ENCODE measurements at regions not wholly inside any gene's neighbourhood (a gene's known extent, or its start where the extent isn't known, plus 50 kb on each side); places are given as distances from the start of the nearest gene placed in this dataset.
A peak's percentile ranks its signal among the peaks of the same experiment; 100 is the strongest.

DNA sequence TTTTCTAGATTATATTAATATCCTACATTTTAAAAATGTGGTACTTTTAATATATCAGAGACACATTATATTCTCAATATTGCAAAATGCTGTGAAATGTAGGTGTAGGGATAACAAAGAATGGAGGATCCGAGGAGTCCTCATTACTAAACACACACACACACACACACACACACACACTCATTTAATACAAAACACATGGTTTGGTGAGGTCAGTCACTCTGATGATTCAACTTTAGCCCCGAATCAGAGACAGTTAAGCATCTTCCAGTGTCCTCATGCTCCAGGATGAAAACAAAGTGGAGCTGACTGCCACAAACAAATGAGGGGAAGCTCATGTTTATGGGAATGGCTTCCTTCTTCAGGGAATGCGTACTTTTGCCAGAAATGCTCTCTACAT is 147.5 kb downstream of the CYSLTR2 start:
- peaks cover 9 to 20% (median 17%) of the 10 kb centered on the region in 7 donors for H3K4me1 Mint-ChIP-seq

DNA sequence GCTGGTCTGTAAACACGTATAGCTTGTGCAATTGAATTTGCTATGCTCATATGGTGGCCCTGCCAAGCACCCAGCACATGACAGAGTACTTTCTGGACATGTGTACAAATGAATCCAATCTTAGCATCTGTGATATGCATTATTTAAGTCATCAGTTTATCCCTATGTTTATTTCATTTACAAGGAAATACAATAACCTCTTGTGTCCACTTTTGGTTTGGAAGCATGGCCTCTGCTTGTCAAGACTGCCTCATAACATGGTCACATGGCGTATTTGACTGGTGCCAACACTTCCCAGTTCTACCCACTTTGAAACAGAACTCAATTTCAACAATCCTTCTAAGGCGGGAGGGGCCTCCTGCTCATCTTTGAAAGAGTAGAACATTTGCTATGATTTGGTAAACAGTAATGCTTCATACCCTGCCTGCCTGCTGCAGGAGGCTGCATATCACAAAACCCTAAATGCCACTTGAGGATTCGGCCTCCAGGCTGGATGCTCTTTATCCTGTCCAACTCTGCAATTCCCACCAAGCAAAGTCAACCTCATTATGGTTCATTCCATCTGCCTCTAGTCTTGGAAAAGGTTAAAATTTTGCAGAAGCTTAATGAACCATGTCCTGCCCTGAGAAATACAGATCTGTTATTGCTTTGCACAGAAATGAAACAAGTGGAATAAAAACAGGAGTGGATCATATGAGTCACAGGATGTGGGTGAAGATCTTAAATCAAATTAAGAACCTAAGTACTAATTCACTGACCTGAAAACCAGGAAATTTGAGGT is 151.3 kb downstream of the CYSLTR2 start:
- ATAC-seq = no peak
- intact Hi-C loops (cut with micrococcal nuclease) = loop anchor here (2.0 to 5.0 kb wide), 2 partner anchors 170 to 172 kb away; partner anchors contain the start of gene FNDC3A (in 2 of the 2)
- peak overlapping the region in 8 of 9 donors; percentile 0 to 84 (median 58) for H3K27ac Mint-ChIP-seq
- H3K27ac ChIP-seq (ENCODE audit: low read depth, low read length) = peak overlapping the region; percentile 9
- H3K4me1 ChIP-seq (ENCODE audit: control insufficient read depth in 2 of 2, insufficient read depth in 2 of 2, low read length in 2 of 2) = peaks cover 8 to 20% of the 10 kb centered on the region in 2 donors
- H3K9me3 ChIP-seq (ENCODE audit: control insufficient read depth in 2 of 3, low read length in 3 of 3) = no peaks in the 10 kb centered on the region
- ChIA-PET POLR2A (no interaction called here), CTCF (interaction anchor here (1.5 kb wide), 1 partner anchor 35 kb away, joined by 3 read pairs; no protein-coding TSS in a partner anchor)
- peak overlapping the region in 8 of 10 donors; percentile 2 to 54 (median 10) for H3K4me3 Mint-ChIP-seq
- H3K36me3 Mint-ChIP-seq = peaks cover 0 to 17% (median 0%) of the 10 kb centered on the region in 5 donors
- no peak overlapping the region for H3K4me3 ChIP-seq (ENCODE audit: low read length)
- H3K27me3 ChIP-seq (ENCODE audit: control insufficient read depth in 2 of 2, insufficient read depth in 2 of 2, low read length in 2 of 2) = no peaks in the 10 kb centered on the region
- peaks cover 15 to 32% (median 23%) of the 10 kb centered on the region in 7 donors for H3K4me1 Mint-ChIP-seq
- H3K27me3 Mint-ChIP-seq = peaks cover 0 to 2% (median 0%) of the 10 kb centered on the region in 5 donors
- peaks cover 0 to 16% (median 0%) of the 10 kb centered on the region in 11 donors for H3K9me3 Mint-ChIP-seq
- no peaks in the 10 kb centered on the region for H3K36me3 ChIP-seq (ENCODE audit: control insufficient read depth in 2 of 3, insufficient read depth in 3 of 3, low read length in 3 of 3)
- peak in 1 of 9 donors; percentile 10 for DNase-seq

More for the DNA sequence above, 147.5 kb downstream of the CYSLTR2 start:
- Mint-ChIP-seq H3K36me3 (peaks cover 0 to 8% (median 0%) of the 10 kb centered on the region in 5 donors), H3K27me3 (peaks cover 0 to 4% (median 0%) of the 10 kb centered on the region in 5 donors), H3K27ac (no peak overlapping the region), H3K4me3 (no peak overlapping the region), H3K9me3 (peaks cover 0 to 7% (median 0%) of the 10 kb centered on the region in 11 donors)
- CTCF ChIA-PET = no interaction called here
- ATAC-seq (no peak), DNase-seq (no peak)
- Histone ChIP-seq H3K4me3 (ENCODE audit: low read length) (no peak overlapping the region), H3K36me3 (ENCODE audit: control insufficient read depth in 2 of 3, insufficient read depth in 3 of 3, low read length in 3 of 3) (no peaks in the 10 kb centered on the region), H3K9me3 (ENCODE audit: control insufficient read depth in 2 of 3, low read length in 3 of 3) (no peaks in the 10 kb centered on the region), H3K4me1 (ENCODE audit: control insufficient read depth in 2 of 2, insufficient read depth in 2 of 2, low read length in 2 of 2) (peaks cover 8 to 19% of the 10 kb centered on the region in 2 donors), H3K27me3 (ENCODE audit: control insufficient read depth in 2 of 2, insufficient read depth in 2 of 2, low read length in 2 of 2) (no peaks in the 10 kb centered on the region), H3K27ac (ENCODE audit: low read depth, low read length) (no peak overlapping the region)
- intact Hi-C loops (cut with micrococcal nuclease) = no loop called here
- POLR2A ChIA-PET = no interaction called here

DNA sequence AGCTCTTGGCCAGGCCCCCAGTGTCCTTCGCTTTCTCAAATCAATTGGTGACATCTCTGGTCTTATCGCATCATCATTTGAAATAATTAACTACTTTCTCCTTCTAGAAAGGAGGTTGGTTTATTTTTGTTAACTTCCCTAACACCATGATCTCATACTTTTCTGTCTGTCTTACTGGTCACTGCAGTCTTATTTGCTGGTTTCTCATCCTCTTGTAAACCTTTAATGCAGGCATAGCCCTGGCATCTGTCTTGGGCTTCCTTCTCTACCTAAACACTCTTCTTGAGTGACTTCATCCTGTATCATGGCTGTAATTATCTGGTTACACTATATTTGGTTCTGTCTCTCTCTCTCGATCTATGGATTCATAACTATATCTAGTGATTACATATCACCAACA is 152.8 kb downstream of the CYSLTR2 start:
- ChIA-PET POLR2A (no interaction called here), CTCF (no interaction called here)
- Mint-ChIP-seq H3K4me1 (peaks cover 15 to 32% (median 23%) of the 10 kb centered on the region in 7 donors), H3K27ac (peak overlapping the region in 5 of 9 donors; percentile 8 to 84 (median 62)), H3K9me3 (peaks cover 0 to 18% (median 0%) of the 10 kb centered on the region in 11 donors), H3K36me3 (peaks cover 0 to 17% (median 0%) of the 10 kb centered on the region in 5 donors), H3K27me3 (peaks cover 0 to 3% (median 0%) of the 10 kb centered on the region in 5 donors), H3K4me3 (no peak overlapping the region)
- no peaks in the 10 kb centered on the region for H3K36me3 ChIP-seq (ENCODE audit: control insufficient read depth in 2 of 3, insufficient read depth in 3 of 3, low read length in 3 of 3)
- H3K27me3 ChIP-seq (ENCODE audit: control insufficient read depth in 2 of 2, insufficient read depth in 2 of 2, low read length in 2 of 2) = no peaks in the 10 kb centered on the region
- H3K4me1 ChIP-seq (ENCODE audit: control insufficient read depth in 2 of 2, insufficient read depth in 2 of 2, low read length in 2 of 2) = peaks cover 8 to 20% of the 10 kb centered on the region in 2 donors
- intact Hi-C loops (cut with micrococcal nuclease) = loop anchor here in 1 of 2 donors (5.0 kb wide), 1 partner anchor 171 kb away; the partner anchor contains the start of gene FNDC3A
- no peaks in the 10 kb centered on the region for H3K9me3 ChIP-seq (ENCODE audit: control insufficient read depth in 2 of 3, low read length in 3 of 3)
- H3K27ac ChIP-seq (ENCODE audit: low read depth, low read length) = no peak overlapping the region
- H3K4me3 ChIP-seq (ENCODE audit: low read length) = no peak overlapping the region
- ATAC-seq (no peak), DNase-seq (no peak)

DNA sequence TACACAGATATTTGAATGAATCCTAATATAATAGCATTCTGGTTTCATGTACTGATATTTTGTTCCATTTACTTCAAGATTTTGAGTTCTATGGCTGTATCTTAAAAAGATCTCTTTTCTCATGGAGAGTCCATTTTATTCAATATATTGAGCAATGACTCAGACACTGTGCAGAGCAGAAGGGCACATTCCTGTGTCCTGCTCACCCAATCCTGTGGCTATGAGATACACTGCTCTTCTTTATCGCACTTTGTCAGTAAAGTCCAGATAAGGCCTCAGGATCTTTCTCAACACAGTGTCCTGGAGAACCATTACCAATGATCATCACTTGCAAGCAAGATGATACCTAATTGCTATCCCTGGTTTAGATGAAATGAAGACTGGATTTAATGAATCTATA is 155.0 kb downstream of the CYSLTR2 start:
- Histone ChIP-seq H3K4me1 (ENCODE audit: control insufficient read depth in 2 of 2, insufficient read depth in 2 of 2, low read length in 2 of 2) (peaks cover 8 to 20% of the 10 kb centered on the region in 2 donors), H3K27me3 (ENCODE audit: control insufficient read depth in 2 of 2, insufficient read depth in 2 of 2, low read length in 2 of 2) (no peaks in the 10 kb centered on the region), H3K9me3 (ENCODE audit: control insufficient read depth in 2 of 3, low read length in 3 of 3) (no peaks in the 10 kb centered on the region), H3K4me3 (ENCODE audit: low read length) (no peak overlapping the region), H3K27ac (ENCODE audit: low read depth, low read length) (no peak overlapping the region), H3K36me3 (ENCODE audit: control insufficient read depth in 2 of 3, insufficient read depth in 3 of 3, low read length in 3 of 3) (no peaks in the 10 kb centered on the region)
- H3K4me3 Mint-ChIP-seq = no peak overlapping the region
- peaks cover 15 to 32% (median 23%) of the 10 kb centered on the region in 7 donors for H3K4me1 Mint-ChIP-seq
- H3K9me3 Mint-ChIP-seq = peaks cover 0 to 21% (median 0%) of the 10 kb centered on the region in 11 donors
- H3K27me3 Mint-ChIP-seq = peaks cover 0 to 8% (median 4%) of the 10 kb centered on the region in 5 donors
- CTCF ChIA-PET = no interaction called here
- H3K36me3 Mint-ChIP-seq = peaks cover 0 to 15% (median 4%) of the 10 kb centered on the region in 5 donors
- intact Hi-C loops (cut with micrococcal nuclease) = loop anchor here in 1 of 2 donors (5.0 kb wide), 1 partner anchor 169 kb away; the partner anchor contains the start of gene FNDC3A
- H3K27ac Mint-ChIP-seq = no peak overlapping the region
- ATAC-seq = no peak
- POLR2A ChIA-PET = no interaction called here
- DNase-seq = no peak

DNA sequence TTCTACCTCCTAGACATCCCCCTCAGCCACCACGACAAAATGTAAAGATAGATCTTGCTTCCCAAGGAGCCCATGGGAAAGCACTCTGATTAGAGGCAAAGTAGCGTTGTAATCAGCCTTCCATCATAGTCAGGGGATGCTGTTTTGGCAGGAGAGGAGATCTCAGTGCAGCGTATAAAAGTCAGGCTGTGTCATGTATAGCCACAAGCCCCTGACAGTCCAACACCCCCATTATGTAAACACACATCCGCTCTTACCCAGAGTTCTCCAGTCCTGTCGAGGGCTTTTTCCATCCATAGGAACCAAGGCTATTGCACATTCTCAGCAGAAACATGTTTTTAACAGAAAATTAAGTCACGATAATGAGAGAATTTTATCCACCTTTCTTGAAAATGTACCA is 156.3 kb downstream of the CYSLTR2 start:
- H3K36me3 Mint-ChIP-seq = peaks cover 0 to 10% (median 4%) of the 10 kb centered on the region in 5 donors
- Histone ChIP-seq H3K4me1 (ENCODE audit: control insufficient read depth in 2 of 2, insufficient read depth in 2 of 2, low read length in 2 of 2) (peaks cover 3 to 14% of the 10 kb centered on the region in 2 donors), H3K9me3 (ENCODE audit: control insufficient read depth in 2 of 3, low read length in 3 of 3) (no peaks in the 10 kb centered on the region), H3K36me3 (ENCODE audit: control insufficient read depth in 2 of 3, insufficient read depth in 3 of 3, low read length in 3 of 3) (no peaks in the 10 kb centered on the region), H3K4me3 (ENCODE audit: low read length) (no peak overlapping the region), H3K27ac (ENCODE audit: low read depth, low read length) (no peak overlapping the region), H3K27me3 (ENCODE audit: control insufficient read depth in 2 of 2, insufficient read depth in 2 of 2, low read length in 2 of 2) (no peaks in the 10 kb centered on the region)
- ChIA-PET POLR2A (no interaction called here), CTCF (no interaction called here)
- peaks cover 0 to 17% (median 0%) of the 10 kb centered on the region in 11 donors for H3K9me3 Mint-ChIP-seq
- H3K27me3 Mint-ChIP-seq = peaks cover 0 to 8% (median 4%) of the 10 kb centered on the region in 5 donors
- ATAC-seq (no peak), DNase-seq (no peak)
- H3K27ac Mint-ChIP-seq = no peak overlapping the region
- intact Hi-C loops (cut with micrococcal nuclease) = no loop called here
- no peak overlapping the region for H3K4me3 Mint-ChIP-seq
- H3K4me1 Mint-ChIP-seq = peaks cover 13 to 27% (median 19%) of the 10 kb centered on the region in 7 donors

DNA sequence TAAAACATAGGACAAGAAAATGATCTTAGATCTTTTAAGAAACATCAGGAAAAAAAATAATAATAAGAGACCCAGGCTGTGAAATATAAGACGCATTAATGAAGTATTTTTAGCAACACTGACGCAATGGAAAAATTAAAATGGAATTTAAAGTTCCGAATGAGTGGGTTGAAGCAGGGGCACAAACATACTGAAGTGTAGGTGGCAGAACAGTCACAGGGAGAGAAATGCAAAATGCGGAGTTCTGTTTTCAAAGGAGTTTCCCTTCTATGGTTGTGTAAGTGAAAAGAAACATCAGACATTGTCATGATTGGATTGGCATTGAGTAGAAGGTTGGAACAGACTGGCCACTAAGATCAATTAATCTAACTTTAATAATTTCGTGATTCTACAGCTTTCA is 159.8 kb downstream of the CYSLTR2 start:
- Histone ChIP-seq H3K9me3 (ENCODE audit: control insufficient read depth in 2 of 3, low read length in 3 of 3) (no peaks in the 10 kb centered on the region), H3K4me3 (ENCODE audit: low read length) (no peak overlapping the region), H3K36me3 (ENCODE audit: control insufficient read depth in 2 of 3, insufficient read depth in 3 of 3, low read length in 3 of 3) (no peaks in the 10 kb centered on the region), H3K27me3 (ENCODE audit: control insufficient read depth in 2 of 2, insufficient read depth in 2 of 2, low read length in 2 of 2) (no peaks in the 10 kb centered on the region), H3K4me1 (ENCODE audit: control insufficient read depth in 2 of 2, insufficient read depth in 2 of 2, low read length in 2 of 2) (peaks cover 0 to 12% of the 10 kb centered on the region in 2 donors), H3K27ac (ENCODE audit: low read depth, low read length) (no peak overlapping the region)
- POLR2A ChIA-PET = no interaction called here
- CTCF ChIA-PET = no interaction called here
- peaks cover 12 to 19% (median 13%) of the 10 kb centered on the region in 7 donors for H3K4me1 Mint-ChIP-seq
- ATAC-seq (no peak), DNase-seq (no peak)
- H3K4me3 Mint-ChIP-seq = no peak overlapping the region
- intact Hi-C loops (cut with micrococcal nuclease) = no loop called here
- H3K27ac Mint-ChIP-seq = no peak overlapping the region
- peaks cover 0 to 8% (median 4%) of the 10 kb centered on the region in 5 donors for H3K27me3 Mint-ChIP-seq
- peaks cover 0 to 5% (median 4%) of the 10 kb centered on the region in 5 donors for H3K36me3 Mint-ChIP-seq
- peaks cover 0 to 11% (median 0%) of the 10 kb centered on the region in 11 donors for H3K9me3 Mint-ChIP-seq

Measured in naive thymus-derived CD4-positive, alpha-beta T cell (primary cell).